ENCODE measurements at regions not wholly inside any gene's neighbourhood (a gene's known extent, or its start where the extent isn't known, plus 50 kb on each side); places are given as distances from the start of the nearest gene placed in this dataset.

GRCh38 chr16:22643886-22644285 lies 133.2 kb downstream of the NPIPB5 start:
- no peak overlapping the region for H3K9ac ChIP-seq (ENCODE audit: insufficient read depth, low read length, poor library complexity, severe bottlenecking)
- H3K4me3 ChIP-seq (replicated peaks in 1 of 3; ENCODE audit: low read depth in 2 of 3, low read length in 3 of 3), result no peak overlapping the region
- Mint-ChIP-seq H3K27ac (no peak overlapping the region), H3K9me3 (no peaks in the 10 kb centered on the region), H3K27me3 (ENCODE audit: low read depth in 3 of 3) (peaks cover 0 to 5% (median 4%) of the 10 kb centered on the region in 3 donors), H3K4me1 (no peaks in the 10 kb centered on the region), H3K36me3 (no peaks in the 10 kb centered on the region), H3K4me3 (no peak overlapping the region)
- H2AFZ ChIP-seq (ENCODE audit: insufficient read depth, low read depth, low read length, poor library complexity, severe bottlenecking), result no peak overlapping the region
- H3K27me3 ChIP-seq (ENCODE audit: control insufficient read depth in 2 of 2, insufficient read depth in 2 of 2, low read length in 2 of 2), result peaks cover 17 to 53% of the 10 kb centered on the region in 2 donors
- H3K4me2 ChIP-seq (replicated peaks; ENCODE audit: extremely low read depth, low read length, poor library complexity, severe bottlenecking), result no peak overlapping the region
- no peaks in the 10 kb centered on the region for H3K9me3 ChIP-seq (replicated peaks in 1 of 2; ENCODE audit: control insufficient read depth in 1 of 2, insufficient read depth in 1 of 2, low read length in 2 of 2)
- no peaks in the 10 kb centered on the region for H4K20me1 ChIP-seq (ENCODE audit: insufficient read depth, low read length)
- no peaks in the 10 kb centered on the region for H3K79me2 ChIP-seq (ENCODE audit: insufficient read depth, low read length)
- TF ChIP-seq, protein P1, sequence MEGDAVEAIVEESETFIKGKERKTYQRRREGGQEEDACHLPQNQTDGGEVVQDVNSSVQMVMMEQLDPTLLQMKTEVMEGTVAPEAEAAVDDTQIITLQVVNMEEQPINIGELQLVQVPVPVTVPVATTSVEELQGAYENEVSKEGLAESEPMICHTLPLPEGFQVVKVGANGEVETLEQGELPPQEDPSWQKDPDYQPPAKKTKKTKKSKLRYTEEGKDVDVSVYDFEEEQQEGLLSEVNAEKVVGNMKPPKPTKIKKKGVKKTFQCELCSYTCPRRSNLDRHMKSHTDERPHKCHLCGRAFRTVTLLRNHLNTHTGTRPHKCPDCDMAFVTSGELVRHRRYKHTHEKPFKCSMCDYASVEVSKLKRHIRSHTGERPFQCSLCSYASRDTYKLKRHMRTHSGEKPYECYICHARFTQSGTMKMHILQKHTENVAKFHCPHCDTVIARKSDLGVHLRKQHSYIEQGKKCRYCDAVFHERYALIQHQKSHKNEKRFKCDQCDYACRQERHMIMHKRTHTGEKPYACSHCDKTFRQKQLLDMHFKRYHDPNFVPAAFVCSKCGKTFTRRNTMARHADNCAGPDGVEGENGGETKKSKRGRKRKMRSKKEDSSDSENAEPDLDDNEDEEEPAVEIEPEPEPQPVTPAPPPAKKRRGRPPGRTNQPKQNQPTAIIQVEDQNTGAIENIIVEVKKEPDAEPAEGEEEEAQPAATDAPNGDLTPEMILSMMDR (IDR thresholded peaks at IDR 0.05), result no peak
- no peak overlapping the region for H3K27ac ChIP-seq (ENCODE audit: low read depth in 1 of 2, low read length in 2 of 2)
- DNase-seq, result no peak
- 82% methylated on average over 1 of the region's 2 CpGs for WGBS (ENCODE audit: insufficient coverage)
- no peaks in the 10 kb centered on the region for H3K4me1 ChIP-seq (ENCODE audit: control insufficient read depth in 1 of 2, insufficient read depth in 2 of 2, low read length in 2 of 2)
- intact Hi-C loops (cut with micrococcal nuclease), result no loop called here
- no peaks in the 10 kb centered on the region for H3K36me3 ChIP-seq (replicated peaks in 1 of 2; ENCODE audit: control insufficient read depth in 1 of 2, insufficient read depth in 2 of 2, low read length in 2 of 2)

- Mint-ChIP-seq H3K4me1 (no peaks in the 10 kb centered on the region), H3K27me3 (ENCODE audit: low read depth in 3 of 3) (peaks cover 0 to 5% (median 4%) of the 10 kb centered on the region in 3 donors), H3K27ac (no peak overlapping the region), H3K36me3 (no peaks in the 10 kb centered on the region), H3K9me3 (no peaks in the 10 kb centered on the region), H3K4me3 (no peak overlapping the region)
- no peaks in the 10 kb centered on the region for H3K36me3 ChIP-seq (replicated peaks in 1 of 2; ENCODE audit: control insufficient read depth in 1 of 2, insufficient read depth in 2 of 2, low read length in 2 of 2)
- 74% methylated on average over 3 of the region's 3 CpGs for WGBS (ENCODE audit: insufficient coverage)
- H3K4me1 ChIP-seq (ENCODE audit: control insufficient read depth in 1 of 2, insufficient read depth in 2 of 2, low read length in 2 of 2), result no peaks in the 10 kb centered on the region
- no peak overlapping the region for H3K4me3 ChIP-seq (replicated peaks in 1 of 3; ENCODE audit: low read depth in 2 of 3, low read length in 3 of 3)
- H4K20me1 ChIP-seq (ENCODE audit: insufficient read depth, low read length), result no peaks in the 10 kb centered on the region
- H3K27me3 ChIP-seq (ENCODE audit: control insufficient read depth in 2 of 2, insufficient read depth in 2 of 2, low read length in 2 of 2), result peaks cover 23 to 57% of the 10 kb centered on the region in 2 donors
- H3K9me3 ChIP-seq (replicated peaks in 1 of 2; ENCODE audit: control insufficient read depth in 1 of 2, insufficient read depth in 1 of 2, low read length in 2 of 2), result no peaks in the 10 kb centered on the region
- no peak overlapping the region for H3K27ac ChIP-seq (ENCODE audit: low read depth in 1 of 2, low read length in 2 of 2)
- intact Hi-C loops (cut with micrococcal nuclease), result no loop called here
- H2AFZ ChIP-seq (ENCODE audit: insufficient read depth, low read depth, low read length, poor library complexity, severe bottlenecking), result no peak overlapping the region
- no peak for DNase-seq
- H3K4me2 ChIP-seq (replicated peaks; ENCODE audit: extremely low read depth, low read length, poor library complexity, severe bottlenecking), result no peak overlapping the region
- TF ChIP-seq, protein P1 (IDR thresholded peaks at IDR 0.05), result no peak
- H3K79me2 ChIP-seq (ENCODE audit: insufficient read depth, low read length), result no peaks in the 10 kb centered on the region
- no peak overlapping the region for H3K9ac ChIP-seq (ENCODE audit: insufficient read depth, low read length, poor library complexity, severe bottlenecking)
Observed at GRCh38 chr16:22645868-22646267, 135.2 kb downstream of the NPIPB5 start.

Measured in CD14-positive monocyte (primary cell).